Esophagus muscularis mucosa (tissue), 4 donors: ENCODE measurements at regions not wholly inside any gene's neighbourhood (a gene's known extent, or its start where the extent isn't known, plus 50 kb on each side); places are given as distances from the start of the nearest gene placed in this dataset.

Experiments used
- CTCF ChIP-seq, 3 experiments: fragments of 200-600 bp in 2 of 3; fragments of 450-650 bp in 1 of 3; sonication (generic) in 2 of 3; IDR thresholded peaks; one replicate each; pipeline ENCODE4 v1.5.1; 2017 to 2019; ENCODE audit warnings: antibody characterized with exemption in 3 of 3, mild to moderate bottlenecking in 2 of 3, moderate library complexity in 1 of 3
- EP300 ChIP-seq: sonication (generic); formaldehyde crosslinking; IDR thresholded peaks from one replicate; pipeline ENCODE4 v1.6.1; 2017; ENCODE audit warnings: antibody characterized with exemption
- POLR2A ChIP-seq: fragments of 450-650 bp; IDR thresholded peaks from one replicate; pipeline ENCODE4 v1.6.1; 2017; ENCODE audit warnings: antibody characterized with exemption, moderate library complexity, mild to moderate bottlenecking, low read depth
- POLR2AphosphoS5 ChIP-seq, 2 donors: sonication (generic); formaldehyde crosslinking; IDR thresholded peaks; one replicate each; pipeline ENCODE4 v1.6.1; 2017; ENCODE audit warnings: antibody characterized with exemption in 2 of 2

GRCh38 chr11:70745941-70746340 lies 347.6 kb downstream of the CTTN start:
- TF ChIP-seq CTCF (IDR thresholded peaks at IDR 0.05) (no peak), POLR2AphosphoS5 (IDR thresholded peaks at IDR 0.05) (no peak), EP300 (no peak), POLR2A (no peak)
